Mesothelial cell of epicardium (in vitro differentiated cells): ENCODE measurements at regions not wholly inside any gene's neighbourhood (a gene's known extent, or its start where the extent isn't known, plus 50 kb on each side); places are given as distances from the start of the nearest gene placed in this dataset.
"Not testable (repeated sequence)": the region's sequence is repeated elsewhere in the genome, so short reads cannot be mapped to it uniquely, and the experiment has no call there.

ENCODE experiments used
- DNase-seq, 2 experiments: peaks; one replicate each; pipeline ENCODE4 v3.0.0; 2021; ENCODE audit warnings: low spot score in 2 of 2; ENCODE audit not compliant: unreplicated experiment in 2 of 2
- H3K27ac Mint-ChIP-seq: 2 replicates; pipeline ENCODE4 v1.8.0; 2021; ENCODE audit warnings: mixed read lengths
- H3K27me3 Mint-ChIP-seq: 2 replicates; pipeline ENCODE4 v1.8.0; 2021; ENCODE audit warnings: low read depth, mixed read lengths
- H3K36me3 Mint-ChIP-seq: 2 replicates; pipeline ENCODE4 v1.8.0; 2021; ENCODE audit warnings: mixed read lengths
- H3K4me1 Mint-ChIP-seq: 2 replicates; pipeline ENCODE4 v1.8.0; 2021; ENCODE audit warnings: mixed read lengths
- H3K4me3 Mint-ChIP-seq: 2 replicates; pipeline ENCODE4 v1.8.0; 2021; ENCODE audit warnings: mild to moderate bottlenecking, moderate library complexity, mixed read lengths
- H3K9me3 Mint-ChIP-seq: 2 replicates; pipeline ENCODE4 v1.8.0; 2021; ENCODE audit warnings: mixed read lengths
- TF ChIP-seq, protein P1 (sequence below): fragments of 200-600 bp; sonication (generic); IDR thresholded peaks from one replicate; pipeline ENCODE4 v1.5.0; 2021; ENCODE audit warnings: antibody characterized with exemption; ENCODE audit not compliant: unreplicated experiment

DNA sequence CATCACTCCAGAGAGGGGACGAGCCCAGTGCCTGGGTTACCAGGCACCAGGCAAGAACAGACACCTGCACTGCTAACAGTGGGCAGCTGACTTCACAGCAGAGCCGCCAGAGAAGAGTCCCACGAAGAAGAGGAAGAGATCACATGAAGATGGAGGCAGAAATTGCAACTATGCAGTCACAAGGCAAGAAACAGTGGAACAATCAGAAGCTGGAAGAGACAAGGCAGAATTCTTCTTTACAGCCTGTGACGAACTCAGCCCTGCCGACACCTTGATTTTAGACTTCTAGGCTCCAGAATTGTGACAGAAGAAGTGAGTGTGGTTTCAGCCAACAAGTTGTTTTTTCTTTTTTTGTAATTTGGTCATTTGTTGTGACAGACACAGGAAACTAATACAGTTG is 59.2 kb downstream of the IL12A start:
- Mint-ChIP-seq H3K27ac (no peak overlapping the region), H3K4me1 (peaks cover 14% of the 10 kb centered on the region), H3K4me3 (no peak overlapping the region), H3K36me3 (no peaks in the 10 kb centered on the region), H3K9me3 (peaks cover 9% of the 10 kb centered on the region), H3K27me3 (no peaks in the 10 kb centered on the region)
- TF ChIP-seq, protein P1, sequence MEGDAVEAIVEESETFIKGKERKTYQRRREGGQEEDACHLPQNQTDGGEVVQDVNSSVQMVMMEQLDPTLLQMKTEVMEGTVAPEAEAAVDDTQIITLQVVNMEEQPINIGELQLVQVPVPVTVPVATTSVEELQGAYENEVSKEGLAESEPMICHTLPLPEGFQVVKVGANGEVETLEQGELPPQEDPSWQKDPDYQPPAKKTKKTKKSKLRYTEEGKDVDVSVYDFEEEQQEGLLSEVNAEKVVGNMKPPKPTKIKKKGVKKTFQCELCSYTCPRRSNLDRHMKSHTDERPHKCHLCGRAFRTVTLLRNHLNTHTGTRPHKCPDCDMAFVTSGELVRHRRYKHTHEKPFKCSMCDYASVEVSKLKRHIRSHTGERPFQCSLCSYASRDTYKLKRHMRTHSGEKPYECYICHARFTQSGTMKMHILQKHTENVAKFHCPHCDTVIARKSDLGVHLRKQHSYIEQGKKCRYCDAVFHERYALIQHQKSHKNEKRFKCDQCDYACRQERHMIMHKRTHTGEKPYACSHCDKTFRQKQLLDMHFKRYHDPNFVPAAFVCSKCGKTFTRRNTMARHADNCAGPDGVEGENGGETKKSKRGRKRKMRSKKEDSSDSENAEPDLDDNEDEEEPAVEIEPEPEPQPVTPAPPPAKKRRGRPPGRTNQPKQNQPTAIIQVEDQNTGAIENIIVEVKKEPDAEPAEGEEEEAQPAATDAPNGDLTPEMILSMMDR = no peak
- no peak for DNase-seq

DNA sequence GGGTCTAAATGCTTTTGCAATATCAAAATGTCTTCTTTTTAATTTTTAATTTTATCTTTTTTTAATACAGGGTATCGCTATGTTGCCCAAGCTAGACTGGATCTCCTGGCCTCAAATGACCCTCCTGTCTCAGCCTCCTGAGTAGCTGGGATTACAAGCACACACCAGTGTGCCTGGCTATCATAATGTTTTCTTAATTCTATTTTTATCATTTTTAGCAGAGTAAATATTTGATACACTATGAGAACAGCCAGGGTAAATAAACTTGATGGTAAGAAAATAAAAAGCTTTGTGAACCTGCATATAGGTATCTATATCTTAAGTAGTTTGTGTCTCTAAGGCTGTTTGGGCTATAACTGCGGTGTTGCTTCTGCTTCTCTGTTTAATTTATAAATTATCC is 60.4 kb downstream of the IL12A start:
- Mint-ChIP-seq H3K27ac (peak overlapping the region; percentile 68), H3K27me3 (no peaks in the 10 kb centered on the region), H3K36me3 (no peaks in the 10 kb centered on the region), H3K4me3 (no peak overlapping the region), H3K4me1 (peaks cover 17% of the 10 kb centered on the region), H3K9me3 (peaks cover under 1% of the 10 kb centered on the region)
- TF ChIP-seq, protein P1 = no peak
- no peak for DNase-seq

DNA sequence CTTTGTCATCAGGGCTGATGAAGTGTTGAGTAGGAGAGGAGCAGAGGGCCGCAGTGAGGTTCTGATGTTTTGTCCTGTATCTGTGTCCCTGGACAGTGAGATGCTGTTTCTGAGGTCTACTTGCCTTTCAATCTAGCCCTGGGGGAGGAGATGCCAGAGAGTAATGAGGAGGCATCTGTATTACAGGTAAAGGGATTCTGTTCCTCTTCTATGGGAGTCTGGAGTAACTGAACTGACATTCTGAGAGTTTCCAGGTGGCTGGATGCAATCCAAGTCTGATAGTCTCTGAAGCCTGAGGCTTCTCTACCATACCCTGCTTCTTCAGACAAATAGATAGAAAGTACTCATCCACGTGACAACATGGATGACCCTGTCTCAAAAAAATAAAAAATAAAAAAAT is 60.9 kb downstream of the IL12A start:
- no peaks in the 10 kb centered on the region for H3K9me3 Mint-ChIP-seq
- TF ChIP-seq, protein P1 = no peak
- H3K4me1 Mint-ChIP-seq = peaks cover 17% of the 10 kb centered on the region
- no peaks in the 10 kb centered on the region for H3K27me3 Mint-ChIP-seq
- H3K36me3 Mint-ChIP-seq = no peaks in the 10 kb centered on the region
- H3K4me3 Mint-ChIP-seq = no peak overlapping the region
- DNase-seq = peak in 1 of 2 experiments; percentile 42
- peak overlapping the region; percentile 68 for H3K27ac Mint-ChIP-seq

DNA sequence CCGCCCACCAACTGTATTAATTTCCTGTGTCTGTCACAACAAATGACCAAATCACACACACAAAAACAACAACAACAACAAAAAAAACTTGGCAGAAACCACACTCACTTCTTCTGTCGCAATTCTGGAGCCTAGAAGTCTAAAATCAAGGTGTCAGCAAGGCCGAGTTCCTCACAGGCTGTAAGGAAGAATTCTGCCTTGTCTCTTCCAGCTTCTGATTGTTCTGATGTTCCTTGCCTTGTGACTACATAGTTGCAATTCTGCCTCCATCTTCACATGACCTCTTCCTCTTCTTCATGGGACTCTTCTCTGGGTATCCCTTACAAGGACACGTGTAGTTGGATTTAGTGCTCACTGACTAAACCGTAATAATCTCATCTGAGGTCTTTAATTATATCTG is 61.4 kb downstream of the IL12A start:
- Mint-ChIP-seq H3K27ac (peak overlapping the region; percentile 69), H3K36me3 (no peaks in the 10 kb centered on the region), H3K4me1 (peaks cover 17% of the 10 kb centered on the region), H3K9me3 (no peaks in the 10 kb centered on the region), H3K27me3 (no peaks in the 10 kb centered on the region), H3K4me3 (no peak overlapping the region)
- TF ChIP-seq, protein P1 = no peak
- no peak for DNase-seq

DNA sequence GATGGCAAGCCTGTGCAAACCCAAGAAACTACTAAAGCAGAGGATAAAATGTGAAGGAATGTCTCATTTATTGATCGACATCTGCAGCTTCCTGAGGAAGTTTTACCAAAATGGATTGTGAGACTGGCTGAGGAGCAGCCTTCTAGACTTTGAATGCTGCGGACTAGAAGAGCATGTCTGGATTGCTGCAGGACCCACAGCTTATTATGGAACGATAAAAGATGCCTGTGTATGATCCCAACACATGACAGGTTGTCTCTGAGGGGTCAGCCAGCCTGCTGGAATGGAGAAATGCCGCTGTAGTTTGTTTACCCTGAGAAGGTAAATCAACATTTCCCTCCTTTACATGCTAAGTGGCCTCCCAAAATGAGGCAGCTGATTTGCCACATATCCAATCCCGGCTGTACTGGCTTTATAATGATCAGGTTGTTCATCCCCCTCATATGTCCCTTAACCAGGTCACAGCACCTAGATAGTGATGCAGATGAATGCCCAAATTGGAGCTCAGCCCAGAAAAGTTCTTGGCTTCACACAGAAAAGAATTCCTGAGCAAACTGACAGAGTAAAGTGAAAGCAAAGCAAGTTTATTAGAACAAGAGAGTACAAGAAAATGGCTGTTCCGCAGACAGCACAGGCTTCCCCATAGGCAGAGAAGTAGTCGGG is 63.9 kb downstream of the IL12A start:
- no peaks in the 10 kb centered on the region for H3K9me3 Mint-ChIP-seq
- DNase-seq = no peak
- H3K27me3 Mint-ChIP-seq = no peaks in the 10 kb centered on the region
- peak overlapping the region; percentile 37 for H3K27ac Mint-ChIP-seq
- no peaks in the 10 kb centered on the region for H3K36me3 Mint-ChIP-seq
- TF ChIP-seq, protein P1 = no peak
- H3K4me3 Mint-ChIP-seq = no peak overlapping the region
- H3K4me1 Mint-ChIP-seq = peaks cover 17% of the 10 kb centered on the region

DNA sequence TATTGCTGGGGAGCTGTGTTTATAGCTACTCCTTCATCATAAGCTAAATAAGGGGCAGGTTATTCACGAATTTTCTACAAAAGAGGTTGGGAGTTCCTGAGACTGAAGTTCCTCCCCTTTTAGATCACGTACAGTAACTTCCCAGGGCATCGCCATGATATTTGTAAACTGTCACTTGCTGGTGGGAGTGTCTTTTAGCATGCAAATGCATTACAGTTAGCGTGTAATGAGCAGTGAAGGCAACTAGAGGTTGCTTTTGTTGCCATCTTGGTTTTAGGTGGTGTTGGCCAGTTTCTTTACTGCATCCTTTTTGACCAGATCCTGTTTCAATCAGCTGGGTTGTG is 64.4 kb downstream of the IL12A start:
- Mint-ChIP-seq H3K27ac (peak overlapping the region; percentile 37), H3K4me1 (peaks cover 17% of the 10 kb centered on the region), H3K4me3 (no peak overlapping the region), H3K36me3 (no peaks in the 10 kb centered on the region), H3K9me3 (no peaks in the 10 kb centered on the region), H3K27me3 (no peaks in the 10 kb centered on the region)
- TF ChIP-seq, protein P1 = no peak
- DNase-seq = no peak

DNA sequence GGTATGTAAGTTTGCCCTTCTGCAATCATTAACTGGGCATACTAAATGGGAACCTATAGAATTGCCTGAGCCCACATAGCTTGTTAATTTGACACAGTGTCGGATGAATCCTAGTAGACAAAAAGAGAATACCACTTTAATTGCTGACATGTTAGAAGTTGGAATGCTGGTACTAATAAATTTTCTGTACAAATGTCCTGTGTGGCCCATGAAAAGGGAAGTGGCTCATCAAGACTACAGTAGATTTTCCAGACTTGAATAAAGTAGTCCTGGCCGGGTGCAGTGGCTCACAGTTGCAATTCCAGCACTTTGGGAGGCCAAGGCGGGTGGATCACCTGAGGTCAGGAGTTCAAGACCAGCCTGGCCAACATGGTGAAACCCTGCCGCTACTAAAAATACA is 66.2 kb downstream of the IL12A start:
- DNase-seq, H3K27me3 Mint-ChIP-seq: not testable (repeated sequence)

More for the DNA sequence above, 66.2 kb downstream of the IL12A start:
- not testable (repeated sequence) for H3K9me3 Mint-ChIP-seq, H3K27ac Mint-ChIP-seq, H3K36me3 Mint-ChIP-seq, H3K4me3 Mint-ChIP-seq
- H3K4me1 Mint-ChIP-seq = peaks cover 10% of the 10 kb centered on the region
